ENCODE measurements at regions not wholly inside any gene's neighbourhood (a gene's known extent, or its start where the extent isn't known, plus 50 kb on each side); places are given as distances from the start of the nearest gene placed in this dataset.
"Not testable (repeated sequence)": the region's sequence is repeated elsewhere in the genome, so short reads cannot be mapped to it uniquely, and the experiment has no call there.

GRCh38 chrY:21600170-21600569 lies 65.5 kb downstream of the RBMY1A1 start:
- no peaks in the 10 kb centered on the region for H3K4me1 ChIP-seq
- no peaks in the 10 kb centered on the region for H3K9me3 ChIP-seq
- H3K4me3 ChIP-seq: no peak overlapping the region
- intact Hi-C loops (cut with DNase I): no loop called here
- TF ChIP-seq CTCF (IDR thresholded peaks at IDR 0.05): no peak
- no peaks in the 10 kb centered on the region for H3K36me3 ChIP-seq
- H3K27ac ChIP-seq: no peak overlapping the region
- DNase-seq (no peak), ATAC-seq (no peak)
- no peaks in the 10 kb centered on the region for H3K27me3 ChIP-seq (ENCODE audit: low read depth)

- no peak for TF ChIP-seq CTCF (IDR thresholded peaks at IDR 0.05)
- Histone ChIP-seq H3K27me3 (ENCODE audit: low read depth) (no peaks in the 10 kb centered on the region), H3K4me3 (no peak overlapping the region), H3K4me1 (no peaks in the 10 kb centered on the region), H3K9me3 (no peaks in the 10 kb centered on the region), H3K36me3 (no peaks in the 10 kb centered on the region), H3K27ac (no peak overlapping the region)
- no peak for ATAC-seq
- intact Hi-C loops (cut with DNase I): no loop called here
- no peak for DNase-seq
Measured at GRCh38 chrY:21601524-21601923, 66.8 kb downstream of the RBMY1A1 start.

GRCh38 chrY:21602590-21602989 lies 67.9 kb downstream of the RBMY1A1 start:
- Histone ChIP-seq H3K27ac (no peak overlapping the region), H3K36me3 (no peaks in the 10 kb centered on the region), H3K4me3 (no peak overlapping the region), H3K27me3 (ENCODE audit: low read depth) (no peaks in the 10 kb centered on the region), H3K9me3 (no peaks in the 10 kb centered on the region), H3K4me1 (no peaks in the 10 kb centered on the region)
- no peak for DNase-seq
- intact Hi-C loops (cut with DNase I): no loop called here
- no peak for ATAC-seq
- no peak for TF ChIP-seq CTCF (IDR thresholded peaks at IDR 0.05)

GRCh38 chrY:21636137-21636536 lies 101.5 kb downstream of the RBMY1A1 start:
- Histone ChIP-seq H3K27me3 (ENCODE audit: low read depth) (no peaks in the 10 kb centered on the region), H3K27ac (no peak overlapping the region)

GRCh38 chrY:21650496-21650895 lies 115.8 kb downstream of the RBMY1A1 start:
- Histone ChIP-seq H3K27ac (no peak overlapping the region), H3K9me3 (no peaks in the 10 kb centered on the region), H3K4me1 (no peaks in the 10 kb centered on the region), H3K4me3 (no peak overlapping the region), H3K27me3 (ENCODE audit: low read depth) (no peaks in the 10 kb centered on the region), H3K36me3 (no peaks in the 10 kb centered on the region)
- DNase-seq (no peak), ATAC-seq (no peak)
- TF ChIP-seq CTCF (IDR thresholded peaks at IDR 0.05): no peak
- intact Hi-C loops (cut with DNase I): no loop called here

More at GRCh38 chrY:21636137-21636536, 101.5 kb downstream of the RBMY1A1 start:
- Histone ChIP-seq H3K9me3 (no peaks in the 10 kb centered on the region), H3K4me1 (no peaks in the 10 kb centered on the region), H3K4me3 (no peak overlapping the region), H3K36me3 (no peaks in the 10 kb centered on the region)
- intact Hi-C loops (cut with DNase I): no loop called here
- ATAC-seq: no peak
- TF ChIP-seq CTCF (IDR thresholded peaks at IDR 0.05): no peak
- no peak for DNase-seq

- DNase-seq; H3K4me1 ChIP-seq; ATAC-seq; H3K27me3 ChIP-seq (ENCODE audit: low read depth); intact Hi-C loops (cut with DNase I); H3K9me3 ChIP-seq; H3K27ac ChIP-seq; H3K36me3 ChIP-seq; H3K4me3 ChIP-seq: not testable (repeated sequence)
Measured at GRCh38 chrY:21659057-21659456, 124.4 kb downstream of the RBMY1A1 start.

- intact Hi-C loops (cut with DNase I); ATAC-seq; DNase-seq; H3K27ac ChIP-seq; H3K36me3 ChIP-seq; H3K9me3 ChIP-seq; H3K27me3 ChIP-seq (ENCODE audit: low read depth); H3K4me3 ChIP-seq; H3K4me1 ChIP-seq: not testable (repeated sequence)
Measured at GRCh38 chrY:21679590-21679989, 144.9 kb downstream of the RBMY1A1 start.

- H3K36me3 ChIP-seq; H3K27me3 ChIP-seq (ENCODE audit: low read depth); H3K9me3 ChIP-seq; H3K4me1 ChIP-seq; H3K4me3 ChIP-seq; DNase-seq; H3K27ac ChIP-seq; intact Hi-C loops (cut with DNase I); ATAC-seq: not testable (repeated sequence)
Measured at GRCh38 chrY:21686369-21686768, 151.7 kb downstream of the RBMY1A1 start.

GRCh38 chrY:21701951-21702350 lies 167.3 kb downstream of the RBMY1A1 start:
- H3K36me3 ChIP-seq; H3K9me3 ChIP-seq; H3K27me3 ChIP-seq (ENCODE audit: low read depth); H3K27ac ChIP-seq; intact Hi-C loops (cut with DNase I); H3K4me1 ChIP-seq; ATAC-seq; H3K4me3 ChIP-seq; DNase-seq: not testable (repeated sequence)

GRCh38 chrY:21702927-21703326 lies 168.2 kb downstream of the RBMY1A1 start:
- H3K27me3 ChIP-seq (ENCODE audit: low read depth); H3K9me3 ChIP-seq; H3K36me3 ChIP-seq; H3K4me3 ChIP-seq; H3K27ac ChIP-seq; DNase-seq; intact Hi-C loops (cut with DNase I); H3K4me1 ChIP-seq: not testable (repeated sequence)
- ATAC-seq: peak in 1 of 2 donors; percentile 45
